Parathyroid adenoma (tissue), 2 donors: ENCODE measurements at regions not wholly inside any gene's neighbourhood (a gene's known extent, or its start where the extent isn't known, plus 50 kb on each side); places are given as distances from the start of the nearest gene placed in this dataset.

Experiments
- H2AFZ ChIP-seq: fragments of 300-600 bp; sonication (generic); one replicate; pipeline ENCODE4 v1.7.0; 2017; ENCODE audit warnings: antibody characterized with exemption, mild to moderate bottlenecking
- H3K27ac ChIP-seq: fragments of 300-600 bp; sonication (generic); one replicate; pipeline ENCODE4 v1.7.0; 2017
- H3K27me3 ChIP-seq: fragments of 300-600 bp; sonication (generic); one replicate; pipeline ENCODE4 v1.7.0; 2017; ENCODE audit warnings: low read length; ENCODE audit not compliant: control insufficient read depth, insufficient read depth
- H3K36me3 ChIP-seq: fragments of 300-600 bp; sonication (generic); one replicate; pipeline ENCODE4 v1.7.0; 2017; ENCODE audit warnings: low read length; ENCODE audit not compliant: control insufficient read depth, insufficient read depth
- H3K4me1 ChIP-seq: fragments of 300-600 bp; sonication (generic); one replicate; pipeline ENCODE4 v1.7.0; 2017; ENCODE audit warnings: control low read depth
- H3K4me2 ChIP-seq: fragments of 300-600 bp; sonication (generic); one replicate; pipeline ENCODE4 v1.7.0; 2017; ENCODE audit warnings: low read length
- H3K4me3 ChIP-seq: fragments of 300-600 bp; sonication (generic); one replicate; pipeline ENCODE4 v1.7.0; 2017; ENCODE audit warnings: low read depth, low read length
- H3K79me2 ChIP-seq: fragments of 300-600 bp; sonication (generic); one replicate; pipeline ENCODE4 v1.7.0; 2017; ENCODE audit warnings: control low read depth
- H3K9ac ChIP-seq: fragments of 300-600 bp; sonication (generic); one replicate; pipeline ENCODE4 v1.7.0; 2017; ENCODE audit warnings: mild to moderate bottlenecking
- H3K9me3 ChIP-seq: fragments of 300-600 bp; sonication (generic); one replicate; pipeline ENCODE4 v1.7.0; 2017; ENCODE audit warnings: low read length; ENCODE audit not compliant: control insufficient read depth
- TF ChIP-seq, protein P1 (sequence below): fragments of 300-600 bp; sonication (generic); IDR thresholded peaks from one replicate; pipeline ENCODE4 v1.7.0; 2017; ENCODE audit warnings: antibody characterized with exemption, mild to moderate bottlenecking
- donor health status: primary hyperparathyroidism.

- H3K36me3 ChIP-seq, result no peaks in the 10 kb centered on the region
- no peaks in the 10 kb centered on the region for H3K27me3 ChIP-seq
- H3K9ac ChIP-seq, result no peak overlapping the region
- no peaks in the 10 kb centered on the region for H3K4me1 ChIP-seq
- TF ChIP-seq, protein P1, sequence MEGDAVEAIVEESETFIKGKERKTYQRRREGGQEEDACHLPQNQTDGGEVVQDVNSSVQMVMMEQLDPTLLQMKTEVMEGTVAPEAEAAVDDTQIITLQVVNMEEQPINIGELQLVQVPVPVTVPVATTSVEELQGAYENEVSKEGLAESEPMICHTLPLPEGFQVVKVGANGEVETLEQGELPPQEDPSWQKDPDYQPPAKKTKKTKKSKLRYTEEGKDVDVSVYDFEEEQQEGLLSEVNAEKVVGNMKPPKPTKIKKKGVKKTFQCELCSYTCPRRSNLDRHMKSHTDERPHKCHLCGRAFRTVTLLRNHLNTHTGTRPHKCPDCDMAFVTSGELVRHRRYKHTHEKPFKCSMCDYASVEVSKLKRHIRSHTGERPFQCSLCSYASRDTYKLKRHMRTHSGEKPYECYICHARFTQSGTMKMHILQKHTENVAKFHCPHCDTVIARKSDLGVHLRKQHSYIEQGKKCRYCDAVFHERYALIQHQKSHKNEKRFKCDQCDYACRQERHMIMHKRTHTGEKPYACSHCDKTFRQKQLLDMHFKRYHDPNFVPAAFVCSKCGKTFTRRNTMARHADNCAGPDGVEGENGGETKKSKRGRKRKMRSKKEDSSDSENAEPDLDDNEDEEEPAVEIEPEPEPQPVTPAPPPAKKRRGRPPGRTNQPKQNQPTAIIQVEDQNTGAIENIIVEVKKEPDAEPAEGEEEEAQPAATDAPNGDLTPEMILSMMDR, result no peak
- H3K9me3 ChIP-seq, result no peaks in the 10 kb centered on the region
- H3K4me3 ChIP-seq, result no peak overlapping the region
- no peak overlapping the region for H3K4me2 ChIP-seq
- no peaks in the 10 kb centered on the region for H3K79me2 ChIP-seq
- no peak overlapping the region for H3K27ac ChIP-seq
- H2AFZ ChIP-seq, result no peak overlapping the region
These were observed 376.5 kb downstream of the LRRIQ3 start for GRCh38 chr1:73821520-73821919.

- no peaks in the 10 kb centered on the region for H3K4me1 ChIP-seq
- no peak overlapping the region for H3K4me2 ChIP-seq
- H3K9me3 ChIP-seq, result no peaks in the 10 kb centered on the region
- no peaks in the 10 kb centered on the region for H3K79me2 ChIP-seq
- H3K27me3 ChIP-seq, result no peaks in the 10 kb centered on the region
- no peak overlapping the region for H3K9ac ChIP-seq
- H2AFZ ChIP-seq, result no peak overlapping the region
- no peak overlapping the region for H3K27ac ChIP-seq
- no peak overlapping the region for H3K4me3 ChIP-seq
- no peaks in the 10 kb centered on the region for H3K36me3 ChIP-seq
- TF ChIP-seq, protein P1, result no peak
These were observed 377.1 kb downstream of the LRRIQ3 start for GRCh38 chr1:73820843-73821242.

GRCh38 chr1:73813716-73814115 lies 384.3 kb downstream of the LRRIQ3 start:
- no peak overlapping the region for H3K4me2 ChIP-seq
- H2AFZ ChIP-seq, result no peak overlapping the region
- H3K36me3 ChIP-seq, result no peaks in the 10 kb centered on the region
- TF ChIP-seq, protein P1, result no peak
- no peaks in the 10 kb centered on the region for H3K9me3 ChIP-seq
- no peaks in the 10 kb centered on the region for H3K27me3 ChIP-seq
- H3K9ac ChIP-seq, result no peak overlapping the region
- no peaks in the 10 kb centered on the region for H3K79me2 ChIP-seq
- H3K4me1 ChIP-seq, result no peaks in the 10 kb centered on the region
- no peak overlapping the region for H3K4me3 ChIP-seq
- no peak overlapping the region for H3K27ac ChIP-seq

- Histone ChIP-seq H3K4me3 (no peak overlapping the region), H2AFZ (no peak overlapping the region), H3K4me1 (no peaks in the 10 kb centered on the region), H3K79me2 (no peaks in the 10 kb centered on the region), H3K36me3 (no peaks in the 10 kb centered on the region), H3K27ac (no peak overlapping the region), H3K27me3 (no peaks in the 10 kb centered on the region), H3K9ac (no peak overlapping the region), H3K4me2 (no peak overlapping the region), H3K9me3 (no peaks in the 10 kb centered on the region)
- TF ChIP-seq, protein P1, result no peak
These were observed 384.7 kb downstream of the LRRIQ3 start for GRCh38 chr1:73813236-73813635.

GRCh38 chr1:73811798-73812197 lies 386.2 kb downstream of the LRRIQ3 start:
- Histone ChIP-seq H3K9me3 (no peaks in the 10 kb centered on the region), H3K36me3 (no peaks in the 10 kb centered on the region), H3K27ac (no peak overlapping the region), H3K4me2 (no peak overlapping the region), H3K27me3 (no peaks in the 10 kb centered on the region), H3K79me2 (no peaks in the 10 kb centered on the region), H3K9ac (no peak overlapping the region), H2AFZ (no peak overlapping the region), H3K4me1 (no peaks in the 10 kb centered on the region), H3K4me3 (no peak overlapping the region)
- TF ChIP-seq, protein P1, result no peak
